A673 (cell line): ENCODE measurements at regions not wholly inside any gene's neighbourhood (a gene's known extent, or its start where the extent isn't known, plus 50 kb on each side); places are given as distances from the start of the nearest gene placed in this dataset.

ENCODE experiments used
- BruUV-seq: library from RNA; stranded (reverse); fragments of 400-500 nt; replicated peaks from 2 replicates; lab custom pipeline; 2021; lab: Mats Ljungman, UMichigan
- CTCF ChIA-PET: fragments of 300-600 bp; sonication (Branson Sonifier 250); formaldehyde crosslinking; loops from one replicate; lab custom pipeline; 2022; ENCODE audit warnings: antibody characterized with exemption; lab: Charles Lee
- POLR2A ChIA-PET: fragments of 300-600 bp; sonication (Branson Sonifier 250); formaldehyde crosslinking; loops from one replicate; lab custom pipeline; 2022; ENCODE audit warnings: antibody characterized with exemption; ENCODE audit not compliant: low non-redundant PET; lab: Charles Lee
- DNase-seq: peaks from one replicate; pipeline ENCODE4 v3.0.0-alpha.2; 2015; ENCODE audit warnings: low spot score
- H3K27ac ChIP-seq: fragments of 200-600 bp; sonication (generic); 2 replicates; pipeline ENCODE4 v1.5.1; 2016; ENCODE audit warnings: mixed run types, low read depth, mild to moderate bottlenecking, mixed read lengths, antibody characterized with exemption, low read length; ENCODE audit not compliant: poor library complexity, severe bottlenecking
- H3K27me3 ChIP-seq: fragments of 200-600 bp; sonication (generic); replicated peaks from 2 replicates; pipeline ENCODE4 v1.6.1; 2017; ENCODE audit warnings: mixed run types, low read depth, mild to moderate bottlenecking, mixed read lengths, antibody characterized with exemption, low read length; ENCODE audit not compliant: insufficient read depth, poor library complexity
- H3K36me3 ChIP-seq: fragments of 200-600 bp; sonication (generic); 2 replicates; pipeline ENCODE4 v1.6.1; 2016; ENCODE audit warnings: mixed run types, mild to moderate bottlenecking, mixed read lengths, antibody characterized with exemption, low read length; ENCODE audit not compliant: insufficient read depth, poor library complexity, severe bottlenecking
- H3K4me1 ChIP-seq: fragments of 200-600 bp; sonication (generic); 2 replicates; pipeline ENCODE4 v1.6.1; 2017; ENCODE audit warnings: mixed run types, mild to moderate bottlenecking, mixed read lengths, antibody characterized with exemption, low read length; ENCODE audit not compliant: insufficient read depth, poor library complexity, severe bottlenecking
- H3K4me3 ChIP-seq: fragments of 200-600 bp; sonication (generic); 2 replicates; pipeline ENCODE4 v1.5.1; 2016; ENCODE audit warnings: low read depth, mixed run types, mild to moderate bottlenecking, mixed read lengths, low read length; ENCODE audit not compliant: poor library complexity, severe bottlenecking
- H3K9me3 ChIP-seq: fragments of 200-600 bp; sonication (generic); 2 replicates; pipeline ENCODE4 v1.6.1; 2016; ENCODE audit warnings: mixed run types, low read depth, mild to moderate bottlenecking, mixed read lengths, antibody characterized with exemption, low read length; ENCODE audit not compliant: poor library complexity, severe bottlenecking
- EZH2 ChIP-seq: fragments of 200-600 bp; sonication (generic); IDR thresholded peaks from 2 replicates; pipeline ENCODE4 v1.6.1; 2017; ENCODE audit warnings: borderline replicate concordance, low read depth, mild to moderate bottlenecking, mixed read lengths, antibody characterized with exemption, low read length; ENCODE audit not compliant: poor library complexity, severe bottlenecking
- intact Hi-C: fragments of 100-400 bp; cut with micrococcal nuclease; formaldehyde crosslinking; loops from one replicate; pipeline ENCODE4 v1.10.0; 2022; ENCODE audit not compliant: unreplicated experiment
- TF ChIP-seq, protein P1 (sequence below): fragments of 300-800, 200-600 bp; sonication (generic); conservative IDR thresholded peaks from 2 replicates; pipeline ENCODE4 v1.5.1; 2017; ENCODE audit warnings: low read depth, mild to moderate bottlenecking, antibody characterized with exemption, low read length, moderate library complexity, mixed read lengths

DNA sequence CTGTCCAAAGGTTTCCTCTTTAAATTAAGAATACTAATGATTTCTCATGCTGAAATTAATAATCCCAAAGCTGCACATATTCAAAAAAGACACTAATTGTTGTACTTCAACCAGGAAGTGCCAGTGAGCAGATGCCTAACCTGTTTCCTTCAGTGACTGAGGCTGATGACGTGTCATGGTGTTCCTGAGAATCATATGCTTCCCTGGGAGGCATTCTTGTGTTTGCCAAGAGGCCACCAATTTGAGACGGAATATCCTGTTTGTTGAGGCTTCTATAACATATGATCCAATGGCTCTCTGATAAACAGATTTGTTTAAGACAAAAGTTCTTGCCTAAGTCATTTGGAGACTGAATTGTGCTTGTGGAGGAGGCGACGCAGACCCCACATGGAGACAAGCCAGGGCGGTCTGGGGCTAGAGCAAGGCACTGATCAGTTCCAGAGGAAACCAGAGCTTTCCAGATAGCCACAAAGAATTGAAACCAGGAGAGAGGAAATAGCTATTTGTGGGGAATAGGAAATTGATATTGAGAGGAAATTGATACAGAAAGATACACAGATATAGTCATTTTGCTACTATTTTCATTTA is 66.4 kb upstream of the ZNF608 start:
- no TSS peak for BruUV-seq
- Histone ChIP-seq H3K4me3 (no peak overlapping the region), H3K4me1 (no peaks in the 10 kb centered on the region), H3K27me3 (no peaks in the 10 kb centered on the region), H3K9me3 (no peaks in the 10 kb centered on the region), H3K36me3 (no peaks in the 10 kb centered on the region), H3K27ac (no peak overlapping the region)
- TF ChIP-seq, protein P1, sequence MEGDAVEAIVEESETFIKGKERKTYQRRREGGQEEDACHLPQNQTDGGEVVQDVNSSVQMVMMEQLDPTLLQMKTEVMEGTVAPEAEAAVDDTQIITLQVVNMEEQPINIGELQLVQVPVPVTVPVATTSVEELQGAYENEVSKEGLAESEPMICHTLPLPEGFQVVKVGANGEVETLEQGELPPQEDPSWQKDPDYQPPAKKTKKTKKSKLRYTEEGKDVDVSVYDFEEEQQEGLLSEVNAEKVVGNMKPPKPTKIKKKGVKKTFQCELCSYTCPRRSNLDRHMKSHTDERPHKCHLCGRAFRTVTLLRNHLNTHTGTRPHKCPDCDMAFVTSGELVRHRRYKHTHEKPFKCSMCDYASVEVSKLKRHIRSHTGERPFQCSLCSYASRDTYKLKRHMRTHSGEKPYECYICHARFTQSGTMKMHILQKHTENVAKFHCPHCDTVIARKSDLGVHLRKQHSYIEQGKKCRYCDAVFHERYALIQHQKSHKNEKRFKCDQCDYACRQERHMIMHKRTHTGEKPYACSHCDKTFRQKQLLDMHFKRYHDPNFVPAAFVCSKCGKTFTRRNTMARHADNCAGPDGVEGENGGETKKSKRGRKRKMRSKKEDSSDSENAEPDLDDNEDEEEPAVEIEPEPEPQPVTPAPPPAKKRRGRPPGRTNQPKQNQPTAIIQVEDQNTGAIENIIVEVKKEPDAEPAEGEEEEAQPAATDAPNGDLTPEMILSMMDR: no peak
- TF ChIP-seq EZH2: no peak
- CTCF ChIA-PET: no interaction called here
- no peak for DNase-seq
- intact Hi-C loops: no loop called here
- POLR2A ChIA-PET: no interaction called here

DNA sequence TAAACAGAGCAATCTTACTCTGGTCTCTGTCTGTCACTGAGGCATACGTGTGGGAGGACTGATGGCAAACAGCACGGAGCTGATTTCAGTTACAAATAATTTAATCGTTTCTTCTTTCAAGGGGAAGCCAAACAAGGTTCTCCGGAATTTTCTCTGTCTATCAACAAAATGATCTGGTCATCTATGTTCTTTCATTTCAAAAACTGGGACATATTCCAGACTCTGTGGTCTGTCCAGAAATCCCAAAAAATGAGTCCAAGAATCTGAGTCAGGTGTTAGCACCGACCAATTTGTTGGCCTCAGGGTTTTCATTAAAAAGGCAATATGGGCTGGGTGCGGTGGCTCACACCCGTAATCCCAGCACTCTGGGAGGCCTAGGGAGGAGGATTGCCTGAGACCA is 69.9 kb upstream of the ZNF608 start:
- ChIA-PET CTCF (no interaction called here), POLR2A (no interaction called here)
- no peak for TF ChIP-seq EZH2
- TF ChIP-seq, protein P1: no peak
- intact Hi-C loops: no loop called here
- Histone ChIP-seq H3K4me3 (no peak overlapping the region), H3K27ac (no peak overlapping the region), H3K4me1 (no peaks in the 10 kb centered on the region), H3K9me3 (no peaks in the 10 kb centered on the region), H3K27me3 (no peaks in the 10 kb centered on the region), H3K36me3 (no peaks in the 10 kb centered on the region)
- no peak for DNase-seq
- BruUV-seq: no TSS peak

DNA sequence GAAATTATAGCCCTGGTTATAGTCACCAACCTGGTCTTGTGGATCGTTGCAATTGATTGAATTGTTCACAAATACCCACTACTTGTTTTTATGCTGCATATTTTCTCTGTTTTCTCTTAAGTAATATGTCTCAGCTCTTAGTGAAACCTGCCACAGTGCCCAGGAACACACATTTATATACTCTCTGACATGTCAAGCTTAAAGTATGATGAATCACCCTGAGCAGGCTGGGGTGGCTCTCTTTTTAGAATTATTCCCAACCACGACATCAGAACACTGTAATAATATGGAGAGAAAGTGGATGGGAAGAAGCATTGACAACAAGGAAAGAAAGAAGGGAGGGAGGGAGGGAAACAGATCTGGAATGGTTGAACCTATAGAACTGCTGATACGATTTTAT is 72.8 kb upstream of the ZNF608 start:
- Histone ChIP-seq H3K9me3 (no peaks in the 10 kb centered on the region), H3K4me1 (no peaks in the 10 kb centered on the region), H3K27ac (no peak overlapping the region), H3K27me3 (no peaks in the 10 kb centered on the region), H3K4me3 (no peak overlapping the region), H3K36me3 (no peaks in the 10 kb centered on the region)
- no TSS peak for BruUV-seq
- TF ChIP-seq, protein P1: no peak
- no peak for TF ChIP-seq EZH2
- DNase-seq: no peak
- ChIA-PET CTCF (no interaction called here), POLR2A (no interaction called here)
- intact Hi-C loops: no loop called here
